IPS-NIHi7 (cell line): ENCODE measurements at regions not wholly inside any gene's neighbourhood (a gene's known extent, or its start where the extent isn't known, plus 50 kb on each side); places are given as distances from the start of the nearest gene placed in this dataset.
A peak's percentile ranks its signal among the peaks of the same experiment; 100 is the strongest.

ENCODE experiments used
- DNase-seq: peaks from one replicate; pipeline ENCODE4 v3.0.0; 2012; ENCODE audit warnings: mixed read lengths; ENCODE audit errors: extremely low spot score

GRCh38 chr2:59077981-59078531 lies 836.9 kb upstream of the FANCL start:
- no peak for DNase-seq

- no peak for DNase-seq
Measured at GRCh38 chr2:59077026-59077725, 836.1 kb upstream of the FANCL start.

GRCh38 chr2:59076079-59076619 lies 835.0 kb upstream of the FANCL start:
- DNase-seq = no peak

GRCh38 chr2:59074071-59074470 lies 832.9 kb upstream of the FANCL start:
- DNase-seq = no peak

GRCh38 chr2:59073286-59073685 lies 832.2 kb upstream of the FANCL start:
- DNase-seq = no peak

GRCh38 chr2:59068255-59068654 lies 827.1 kb upstream of the FANCL start:
- no peak for DNase-seq

GRCh38 chr2:59066787-59067399 lies 825.8 kb upstream of the FANCL start:
- no peak for DNase-seq

GRCh38 chr2:59047373-59047995 lies 806.4 kb upstream of the FANCL start:
- DNase-seq = no peak

- no peak for DNase-seq
Measured at GRCh38 chr2:59046401-59047372, 805.6 kb upstream of the FANCL start.

- no peak for DNase-seq
Measured at GRCh38 chr2:59044736-59045135, 803.6 kb upstream of the FANCL start.

- DNase-seq = no peak
Measured at GRCh38 chr2:59041139-59041538, 800.0 kb upstream of the FANCL start.

GRCh38 chr2:59034837-59035236 lies 793.7 kb upstream of the FANCL start:
- peak; percentile 12 for DNase-seq

GRCh38 chr2:59034106-59034505 lies 793.0 kb upstream of the FANCL start:
- DNase-seq = no peak

GRCh38 chr2:59033661-59034060 lies 792.5 kb upstream of the FANCL start:
- DNase-seq = no peak

- DNase-seq = no peak
Measured at GRCh38 chr2:59032499-59032898, 791.4 kb upstream of the FANCL start.

GRCh38 chr2:59029058-59029457 lies 787.9 kb upstream of the FANCL start:
- no peak for DNase-seq

- no peak for DNase-seq
Measured at GRCh38 chr2:59027320-59027719, 786.2 kb upstream of the FANCL start.

- peak; percentile 76 for DNase-seq
Measured at GRCh38 chr2:59025157-59025757, 784.1 kb upstream of the FANCL start.

GRCh38 chr2:59021786-59022185 lies 780.7 kb upstream of the FANCL start:
- no peak for DNase-seq

- no peak for DNase-seq
Measured at GRCh38 chr2:59019566-59020159, 778.5 kb upstream of the FANCL start.

- DNase-seq = no peak
Measured at GRCh38 chr2:59018737-59019136, 777.6 kb upstream of the FANCL start.
